Cardiac fibroblast (primary cell): ENCODE measurements at regions not wholly inside any gene's neighbourhood (a gene's known extent, or its start where the extent isn't known, plus 50 kb on each side); places are given as distances from the start of the nearest gene placed in this dataset.

Source experiments
- DNase-seq, 2 donors: peaks; one replicate each; pipeline versions ENCODE4 v3.0.0 to v3.0.0-alpha.2; 2010; ENCODE audit warnings: low read depth in 2 of 2
- H3K4me3 ChIP-seq, 2 donors: replicated peaks in 1 of 2; 1 replicate in 1 of 2; 2 replicates in 1 of 2; pipeline ENCODE4 v1.5.1; 2011; ENCODE audit warnings: low read depth in 2 of 2, low read length in 2 of 2, mild to moderate bottlenecking in 2 of 2, moderate library complexity in 1 of 2
- TF ChIP-seq, protein P1 (sequence below): IDR thresholded peaks from one replicate; pipeline ENCODE4 v1.5.1; 2011; ENCODE audit warnings: low read depth, mild to moderate bottlenecking, low read length, inconsistent platforms

DNA sequence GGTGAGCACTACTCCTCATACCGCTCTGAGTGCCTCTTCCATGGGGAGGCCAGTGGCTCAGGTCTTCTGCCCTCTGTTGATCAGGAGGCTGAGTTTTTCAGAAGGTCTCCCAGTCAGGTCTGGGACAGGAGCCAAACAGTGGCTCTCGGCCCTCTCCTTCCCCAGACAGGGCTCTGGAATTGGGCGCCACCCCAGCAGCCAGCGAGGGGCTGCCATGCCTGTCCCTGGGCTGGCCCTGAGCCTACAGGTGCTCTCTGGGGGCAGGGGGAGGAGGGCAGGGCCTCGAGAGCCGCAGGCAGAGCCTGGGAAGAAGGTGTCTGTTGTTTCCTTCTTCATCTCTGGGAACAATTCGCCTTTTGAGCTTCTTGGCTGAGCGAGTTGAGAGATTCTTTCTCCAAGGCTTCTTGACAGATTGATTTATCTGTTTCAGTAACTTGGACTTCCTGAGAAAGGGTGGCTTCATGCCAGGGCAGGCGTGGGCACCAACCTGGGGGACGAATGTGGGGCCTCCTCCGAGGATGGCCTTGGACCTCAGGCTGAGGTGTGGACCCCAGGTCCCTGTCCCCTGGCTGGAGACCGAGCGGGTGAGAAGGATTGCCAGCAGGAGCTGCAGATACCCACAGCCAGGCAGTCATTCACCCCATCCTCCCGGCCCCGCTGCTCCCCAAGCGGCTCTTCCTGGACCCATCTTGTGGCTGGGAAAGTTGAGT, 64.7 kb upstream of the GLI2 start:
- TF ChIP-seq, protein P1, sequence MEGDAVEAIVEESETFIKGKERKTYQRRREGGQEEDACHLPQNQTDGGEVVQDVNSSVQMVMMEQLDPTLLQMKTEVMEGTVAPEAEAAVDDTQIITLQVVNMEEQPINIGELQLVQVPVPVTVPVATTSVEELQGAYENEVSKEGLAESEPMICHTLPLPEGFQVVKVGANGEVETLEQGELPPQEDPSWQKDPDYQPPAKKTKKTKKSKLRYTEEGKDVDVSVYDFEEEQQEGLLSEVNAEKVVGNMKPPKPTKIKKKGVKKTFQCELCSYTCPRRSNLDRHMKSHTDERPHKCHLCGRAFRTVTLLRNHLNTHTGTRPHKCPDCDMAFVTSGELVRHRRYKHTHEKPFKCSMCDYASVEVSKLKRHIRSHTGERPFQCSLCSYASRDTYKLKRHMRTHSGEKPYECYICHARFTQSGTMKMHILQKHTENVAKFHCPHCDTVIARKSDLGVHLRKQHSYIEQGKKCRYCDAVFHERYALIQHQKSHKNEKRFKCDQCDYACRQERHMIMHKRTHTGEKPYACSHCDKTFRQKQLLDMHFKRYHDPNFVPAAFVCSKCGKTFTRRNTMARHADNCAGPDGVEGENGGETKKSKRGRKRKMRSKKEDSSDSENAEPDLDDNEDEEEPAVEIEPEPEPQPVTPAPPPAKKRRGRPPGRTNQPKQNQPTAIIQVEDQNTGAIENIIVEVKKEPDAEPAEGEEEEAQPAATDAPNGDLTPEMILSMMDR = no peak
- no peak overlapping the region for H3K4me3 ChIP-seq
- DNase-seq = no peak

DNA sequence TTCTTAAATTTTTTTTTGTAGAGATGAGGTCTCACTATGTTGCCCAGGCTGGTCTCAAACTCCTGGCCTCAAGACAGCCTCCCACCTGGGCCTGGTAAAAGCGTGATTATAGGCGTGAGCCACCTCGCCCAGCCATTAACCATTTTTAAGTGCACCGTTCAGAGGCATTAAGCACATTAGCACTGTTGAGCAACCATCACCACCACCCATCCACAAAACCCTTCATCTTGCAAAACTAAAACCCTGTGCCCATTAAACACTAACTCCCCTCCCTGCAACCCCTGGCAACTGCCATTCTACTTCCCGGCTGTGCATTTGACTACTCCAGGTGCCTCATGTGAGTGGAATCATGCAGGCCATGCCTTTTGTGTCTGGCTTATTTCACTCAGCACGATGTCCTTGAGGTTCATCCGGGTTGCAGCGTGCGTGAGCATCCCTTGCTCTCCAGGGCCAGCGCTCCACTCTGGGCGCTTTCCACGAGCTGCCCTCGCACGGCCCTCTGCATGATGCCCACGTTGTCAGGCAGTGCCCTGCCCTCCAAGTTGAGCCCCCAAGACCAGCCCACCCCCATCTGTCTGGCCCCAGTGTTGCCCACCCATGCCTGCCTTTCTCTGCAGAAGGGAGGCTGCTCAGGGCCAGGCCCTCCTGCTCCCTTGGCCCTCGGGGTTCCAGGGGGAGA, 63.0 kb upstream of the GLI2 start:
- TF ChIP-seq, protein P1 = no peak
- no peak overlapping the region for H3K4me3 ChIP-seq
- DNase-seq = no peak

DNA sequence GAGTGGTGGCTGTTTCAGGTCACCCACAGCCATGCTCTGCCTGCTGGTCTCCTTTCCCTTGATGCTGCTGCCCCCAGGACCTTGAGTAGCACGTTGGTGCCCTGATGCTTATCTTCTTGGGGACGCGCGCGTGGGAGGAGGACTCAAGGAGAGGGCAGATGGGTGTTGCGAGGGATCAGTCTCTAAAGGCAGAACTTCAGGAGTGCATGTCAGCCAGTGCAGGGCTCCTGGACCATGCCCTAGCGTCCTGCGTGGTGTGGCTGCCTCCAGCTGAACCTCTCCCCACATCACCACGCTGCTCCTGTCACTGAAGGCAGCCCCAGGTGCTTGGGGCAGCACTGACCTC, 62.5 kb upstream of the GLI2 start:
- no peak for DNase-seq
- no peak overlapping the region for H3K4me3 ChIP-seq
- TF ChIP-seq, protein P1 = no peak

DNA sequence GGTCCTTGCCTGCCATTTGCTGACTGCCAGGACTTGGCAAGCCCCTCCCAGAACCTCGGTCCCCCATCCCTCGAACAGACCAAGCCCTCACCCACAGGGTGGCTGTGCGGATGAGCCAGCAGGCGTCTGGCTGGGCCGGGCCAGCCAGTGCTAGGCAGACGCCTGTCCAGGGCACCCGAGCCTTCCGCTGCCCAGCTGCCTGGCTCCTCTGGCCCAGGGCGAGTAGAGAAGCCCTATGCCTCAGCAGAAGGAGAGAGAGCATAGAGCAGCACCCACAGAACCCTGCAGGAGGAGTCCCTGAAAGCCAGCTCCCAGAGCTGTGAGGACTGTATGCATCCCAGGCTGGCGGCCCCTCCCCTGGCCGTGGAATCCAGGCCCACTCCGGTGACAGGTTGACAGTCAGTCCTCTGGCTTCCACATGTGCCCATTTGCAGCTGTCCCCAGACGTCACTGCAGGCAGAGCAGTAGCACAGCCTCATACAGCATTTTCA, 62.1 kb upstream of the GLI2 start:
- DNase-seq = no peak
- TF ChIP-seq, protein P1 = no peak
- no peak overlapping the region for H3K4me3 ChIP-seq

DNA sequence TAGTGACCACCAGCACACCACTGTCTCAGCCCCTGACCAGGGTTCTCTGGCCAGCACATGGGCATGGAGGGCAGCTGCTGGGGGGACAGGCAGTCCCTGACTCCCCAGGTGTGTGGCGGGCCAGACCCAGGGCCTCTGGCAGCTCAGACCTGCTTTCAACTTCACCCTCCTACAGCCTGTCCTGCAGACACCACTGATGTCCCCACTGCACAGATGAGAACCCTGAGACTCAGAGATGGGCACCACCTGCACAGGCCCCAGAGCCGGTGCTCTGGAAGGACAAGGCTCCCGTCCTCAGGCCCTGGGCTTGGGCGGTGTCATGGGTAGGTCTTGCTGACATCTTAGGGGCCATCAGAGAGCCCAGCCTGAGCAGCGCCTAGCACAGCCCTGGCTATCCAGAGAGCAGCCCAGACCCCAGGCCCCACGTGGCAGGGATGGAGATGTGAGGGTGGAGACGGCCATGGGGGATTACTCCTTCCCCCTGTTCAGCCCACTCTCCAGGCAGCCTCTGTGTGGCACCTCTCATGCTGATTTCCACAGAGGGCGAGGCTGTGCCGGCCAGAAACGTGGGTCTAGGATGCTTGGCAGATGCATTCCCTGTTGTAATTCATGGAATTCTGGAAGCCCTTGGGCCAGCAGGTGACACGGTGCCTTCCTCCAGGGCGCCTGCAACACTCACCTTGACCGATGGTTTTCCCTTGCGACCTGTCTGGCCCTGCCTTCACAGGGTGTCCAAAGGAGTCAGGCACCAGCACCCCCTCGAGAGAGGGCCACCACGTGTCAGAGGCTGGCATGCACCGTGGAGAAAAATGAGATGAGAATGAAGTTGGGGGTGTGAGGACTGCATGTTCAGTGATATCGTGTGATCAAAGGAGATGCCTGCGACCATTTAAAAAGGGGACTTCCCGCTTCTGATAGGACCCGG, 61.2 kb upstream of the GLI2 start:
- no peak for DNase-seq
- no peak overlapping the region for H3K4me3 ChIP-seq
- TF ChIP-seq, protein P1 = no peak

DNA sequence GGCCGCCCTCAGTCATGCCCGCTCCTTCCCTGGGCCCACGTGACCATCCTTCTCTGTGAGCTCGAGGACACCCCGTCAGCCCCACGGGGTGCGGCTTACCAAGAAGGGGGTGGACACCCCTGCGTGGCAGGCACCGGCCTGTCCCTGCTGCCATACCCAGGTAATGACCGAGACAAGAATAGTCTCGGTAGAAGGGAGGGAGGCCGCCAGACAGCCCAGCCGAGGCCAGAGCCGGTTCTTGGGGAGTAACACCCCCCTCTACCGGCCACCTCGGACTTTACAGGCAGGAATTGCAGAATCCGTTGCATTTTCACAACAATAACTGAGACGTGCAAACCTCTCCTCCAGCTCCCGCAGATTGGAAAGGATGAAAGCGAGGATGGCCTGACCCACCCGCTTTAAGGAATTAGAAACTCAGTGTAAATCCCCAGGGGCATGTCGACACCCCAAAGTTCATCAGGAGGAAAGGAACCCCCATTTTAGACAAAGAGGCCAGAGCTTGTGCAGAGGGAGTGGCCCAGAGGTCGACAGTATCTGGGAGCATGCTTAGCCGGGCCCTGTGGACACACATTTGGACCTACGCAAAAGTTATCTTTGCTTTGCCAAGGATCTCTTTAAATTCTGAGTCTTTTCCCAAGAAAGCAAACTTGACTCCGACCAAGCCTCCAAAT, 60.1 kb upstream of the GLI2 start:
- no peak overlapping the region for H3K4me3 ChIP-seq
- peak; percentile 72 to 75 for DNase-seq
- TF ChIP-seq, protein P1 = peak; percentile 86
